ENCODE measurements at regions not wholly inside any gene's neighbourhood (a gene's known extent, or its start where the extent isn't known, plus 50 kb on each side); places are given as distances from the start of the nearest gene placed in this dataset.
"Not testable (repeated sequence)": the region's sequence is repeated elsewhere in the genome, so short reads cannot be mapped to it uniquely, and the experiment has no call there.

DNA sequence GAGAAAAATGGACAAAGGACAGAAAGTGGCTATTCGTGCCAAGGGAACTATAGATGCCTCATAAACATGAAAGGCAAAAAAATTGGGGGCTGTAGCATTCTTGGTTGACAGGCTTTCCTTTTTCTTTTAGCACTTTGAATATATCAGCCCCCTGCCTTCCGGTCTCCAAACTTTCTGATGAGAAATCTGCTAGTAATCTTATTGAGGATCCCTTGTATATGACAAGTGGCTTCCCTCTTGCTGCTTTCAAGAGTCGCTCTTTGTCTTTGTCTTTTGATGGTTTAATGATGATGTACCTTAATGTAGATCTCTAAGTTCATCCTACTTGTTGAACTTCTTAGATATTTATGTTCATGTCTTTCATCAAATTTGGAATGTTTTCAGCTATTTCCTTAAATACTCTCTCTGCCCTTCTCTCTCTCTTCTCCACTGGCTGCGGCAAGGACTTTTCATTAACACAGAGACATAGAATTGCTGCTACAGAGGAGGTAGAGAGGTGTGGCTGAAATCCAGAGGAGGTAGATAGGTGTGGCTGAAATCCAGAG lies 59.4 kb upstream of the EPHB3 start:
- peaks cover 32% of the 10 kb centered on the region for H3K27me3 Mint-ChIP-seq (ENCODE audit: low read depth)
- intact Hi-C loops (cut with micrococcal nuclease), result no loop called here
- no peak for DNase-seq (ENCODE audit: low spot score)
- H3K36me3 Mint-ChIP-seq (ENCODE audit: low read depth), result no peaks in the 10 kb centered on the region
- no peak overlapping the region for H3K27ac Mint-ChIP-seq
- H3K4me3 Mint-ChIP-seq (ENCODE audit: low read depth), result no peak overlapping the region
- peaks cover 3% of the 10 kb centered on the region for H3K9me3 Mint-ChIP-seq
- H3K4me1 Mint-ChIP-seq (ENCODE audit: low read depth), result no peaks in the 10 kb centered on the region

- H3K27ac Mint-ChIP-seq; intact Hi-C loops (cut with micrococcal nuclease); DNase-seq (ENCODE audit: low spot score); H3K36me3 Mint-ChIP-seq (ENCODE audit: low read depth); H3K9me3 Mint-ChIP-seq; H3K4me3 Mint-ChIP-seq (ENCODE audit: low read depth); H3K4me1 Mint-ChIP-seq (ENCODE audit: low read depth): not testable (repeated sequence)
- peaks cover 32% of the 10 kb centered on the region for H3K27me3 Mint-ChIP-seq (ENCODE audit: low read depth)
Measured at GRCh38 chr3:184502841-184503240, 58.7 kb upstream of the EPHB3 start.

- Mint-ChIP-seq H3K9me3 (peaks cover 3% of the 10 kb centered on the region), H3K27me3 (ENCODE audit: low read depth) (peaks cover 25% of the 10 kb centered on the region), H3K36me3 (ENCODE audit: low read depth) (no peaks in the 10 kb centered on the region), H3K4me1 (ENCODE audit: low read depth) (no peaks in the 10 kb centered on the region), H3K27ac (no peak overlapping the region), H3K4me3 (ENCODE audit: low read depth) (no peak overlapping the region)
- intact Hi-C loops (cut with micrococcal nuclease), result no loop called here
- no peak for DNase-seq (ENCODE audit: low spot score)
Measured at GRCh38 chr3:184503647-184504046, 57.9 kb upstream of the EPHB3 start.

- DNase-seq (ENCODE audit: low spot score), result no peak
- H3K9me3 Mint-ChIP-seq, result peaks cover 3% of the 10 kb centered on the region
- peaks cover 30% of the 10 kb centered on the region for H3K27me3 Mint-ChIP-seq (ENCODE audit: low read depth)
- H3K36me3 Mint-ChIP-seq (ENCODE audit: low read depth), result no peaks in the 10 kb centered on the region
- intact Hi-C loops (cut with micrococcal nuclease), result no loop called here
- no peaks in the 10 kb centered on the region for H3K4me1 Mint-ChIP-seq (ENCODE audit: low read depth)
- H3K4me3 Mint-ChIP-seq (ENCODE audit: low read depth), result no peak overlapping the region
- H3K27ac Mint-ChIP-seq, result no peak overlapping the region
Measured at GRCh38 chr3:184505076-184505878, 56.3 kb upstream of the EPHB3 start.

GRCh38 chr3:184506561-184506991 lies 55.0 kb upstream of the EPHB3 start:
- intact Hi-C loops (cut with micrococcal nuclease), result no loop called here
- no peaks in the 10 kb centered on the region for H3K36me3 Mint-ChIP-seq (ENCODE audit: low read depth)
- H3K27me3 Mint-ChIP-seq (ENCODE audit: low read depth), result peaks cover 41% of the 10 kb centered on the region
- no peak overlapping the region for H3K4me3 Mint-ChIP-seq (ENCODE audit: low read depth)
- no peak for DNase-seq (ENCODE audit: low spot score)
- H3K4me1 Mint-ChIP-seq (ENCODE audit: low read depth), result no peaks in the 10 kb centered on the region
- H3K9me3 Mint-ChIP-seq, result peaks cover 3% of the 10 kb centered on the region
- no peak overlapping the region for H3K27ac Mint-ChIP-seq

- peaks cover 4% of the 10 kb centered on the region for H3K4me1 Mint-ChIP-seq (ENCODE audit: low read depth)
- no peaks in the 10 kb centered on the region for H3K9me3 Mint-ChIP-seq
- peaks cover 60% of the 10 kb centered on the region for H3K27me3 Mint-ChIP-seq (ENCODE audit: low read depth)
- H3K4me3 Mint-ChIP-seq (ENCODE audit: low read depth), result no peak overlapping the region
- DNase-seq (ENCODE audit: low spot score), result no peak
- no peaks in the 10 kb centered on the region for H3K36me3 Mint-ChIP-seq (ENCODE audit: low read depth)
- intact Hi-C loops (cut with micrococcal nuclease), result no loop called here
- H3K27ac Mint-ChIP-seq, result no peak overlapping the region
Measured at GRCh38 chr3:184508938-184509337, 52.6 kb upstream of the EPHB3 start.

GRCh38 chr3:184511741-184512140 lies 49.8 kb upstream of the EPHB3 start:
- Mint-ChIP-seq H3K36me3 (ENCODE audit: low read depth) (no peaks in the 10 kb centered on the region), H3K4me3 (ENCODE audit: low read depth) (no peak overlapping the region), H3K9me3 (no peaks in the 10 kb centered on the region), H3K27ac (no peak overlapping the region), H3K4me1 (ENCODE audit: low read depth) (peaks cover 12% of the 10 kb centered on the region), H3K27me3 (ENCODE audit: low read depth) (peaks cover 70% of the 10 kb centered on the region)
- DNase-seq (ENCODE audit: low spot score), result no peak
- intact Hi-C loops (cut with micrococcal nuclease), result loop anchor here (5.0 kb wide), 1 partner anchor 94 kb away; no protein-coding TSS in a partner anchor
